A673 (cell line): ENCODE measurements at regions not wholly inside any gene's neighbourhood (a gene's known extent, or its start where the extent isn't known, plus 50 kb on each side); places are given as distances from the start of the nearest gene placed in this dataset.

ENCODE experiments used
- BruUV-seq: library from RNA; stranded (reverse); fragments of 400-500 nt; replicated peaks from 2 replicates; lab custom pipeline; 2021; lab: Mats Ljungman, UMichigan
- CTCF ChIA-PET: fragments of 300-600 bp; sonication (Branson Sonifier 250); formaldehyde crosslinking; loops from one replicate; lab custom pipeline; 2022; ENCODE audit warnings: antibody characterized with exemption; lab: Charles Lee
- POLR2A ChIA-PET: fragments of 300-600 bp; sonication (Branson Sonifier 250); formaldehyde crosslinking; loops from one replicate; lab custom pipeline; 2022; ENCODE audit warnings: antibody characterized with exemption; ENCODE audit not compliant: low non-redundant PET; lab: Charles Lee
- DNase-seq: peaks from one replicate; pipeline ENCODE4 v3.0.0-alpha.2; 2015; ENCODE audit warnings: low spot score
- H3K27ac ChIP-seq: fragments of 200-600 bp; sonication (generic); 2 replicates; pipeline ENCODE4 v1.5.1; 2016; ENCODE audit warnings: mixed run types, low read depth, mild to moderate bottlenecking, mixed read lengths, antibody characterized with exemption, low read length; ENCODE audit not compliant: poor library complexity, severe bottlenecking
- H3K27me3 ChIP-seq: fragments of 200-600 bp; sonication (generic); replicated peaks from 2 replicates; pipeline ENCODE4 v1.6.1; 2017; ENCODE audit warnings: mixed run types, low read depth, mild to moderate bottlenecking, mixed read lengths, antibody characterized with exemption, low read length; ENCODE audit not compliant: insufficient read depth, poor library complexity
- H3K36me3 ChIP-seq: fragments of 200-600 bp; sonication (generic); 2 replicates; pipeline ENCODE4 v1.6.1; 2016; ENCODE audit warnings: mixed run types, mild to moderate bottlenecking, mixed read lengths, antibody characterized with exemption, low read length; ENCODE audit not compliant: insufficient read depth, poor library complexity, severe bottlenecking
- H3K4me1 ChIP-seq: fragments of 200-600 bp; sonication (generic); 2 replicates; pipeline ENCODE4 v1.6.1; 2017; ENCODE audit warnings: mixed run types, mild to moderate bottlenecking, mixed read lengths, antibody characterized with exemption, low read length; ENCODE audit not compliant: insufficient read depth, poor library complexity, severe bottlenecking
- H3K4me3 ChIP-seq: fragments of 200-600 bp; sonication (generic); 2 replicates; pipeline ENCODE4 v1.5.1; 2016; ENCODE audit warnings: low read depth, mixed run types, mild to moderate bottlenecking, mixed read lengths, low read length; ENCODE audit not compliant: poor library complexity, severe bottlenecking
- H3K9me3 ChIP-seq: fragments of 200-600 bp; sonication (generic); 2 replicates; pipeline ENCODE4 v1.6.1; 2016; ENCODE audit warnings: mixed run types, low read depth, mild to moderate bottlenecking, mixed read lengths, antibody characterized with exemption, low read length; ENCODE audit not compliant: poor library complexity, severe bottlenecking
- EZH2 ChIP-seq: fragments of 200-600 bp; sonication (generic); IDR thresholded peaks from 2 replicates; pipeline ENCODE4 v1.6.1; 2017; ENCODE audit warnings: borderline replicate concordance, low read depth, mild to moderate bottlenecking, mixed read lengths, antibody characterized with exemption, low read length; ENCODE audit not compliant: poor library complexity, severe bottlenecking
- intact Hi-C: fragments of 100-400 bp; cut with micrococcal nuclease; formaldehyde crosslinking; loops from one replicate; pipeline ENCODE4 v1.10.0; 2022; ENCODE audit not compliant: unreplicated experiment
- TF ChIP-seq, protein P1 (sequence below): fragments of 300-800, 200-600 bp; sonication (generic); conservative IDR thresholded peaks from 2 replicates; pipeline ENCODE4 v1.5.1; 2017; ENCODE audit warnings: low read depth, mild to moderate bottlenecking, antibody characterized with exemption, low read length, moderate library complexity, mixed read lengths

DNA sequence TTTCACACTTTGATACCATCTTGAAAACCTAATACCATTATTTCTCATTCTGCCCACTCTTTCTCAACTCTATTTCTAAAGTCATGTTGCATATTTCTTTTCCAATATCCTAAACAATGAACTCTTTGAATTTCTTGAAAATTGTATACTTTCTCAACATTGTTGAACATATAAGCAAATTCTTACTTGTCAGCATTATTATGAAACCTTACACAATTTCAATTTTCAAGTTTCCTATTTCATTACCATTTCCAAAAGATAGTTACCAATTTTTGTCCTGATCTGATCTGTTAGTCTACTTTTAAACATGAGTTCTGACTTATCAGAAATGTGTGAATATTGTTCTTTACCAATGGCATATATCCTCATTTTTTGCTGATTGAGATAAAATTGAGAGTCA lies 806.3 kb upstream of the IGFBP7 start:
- no peak for TF ChIP-seq EZH2
- TF ChIP-seq, protein P1, sequence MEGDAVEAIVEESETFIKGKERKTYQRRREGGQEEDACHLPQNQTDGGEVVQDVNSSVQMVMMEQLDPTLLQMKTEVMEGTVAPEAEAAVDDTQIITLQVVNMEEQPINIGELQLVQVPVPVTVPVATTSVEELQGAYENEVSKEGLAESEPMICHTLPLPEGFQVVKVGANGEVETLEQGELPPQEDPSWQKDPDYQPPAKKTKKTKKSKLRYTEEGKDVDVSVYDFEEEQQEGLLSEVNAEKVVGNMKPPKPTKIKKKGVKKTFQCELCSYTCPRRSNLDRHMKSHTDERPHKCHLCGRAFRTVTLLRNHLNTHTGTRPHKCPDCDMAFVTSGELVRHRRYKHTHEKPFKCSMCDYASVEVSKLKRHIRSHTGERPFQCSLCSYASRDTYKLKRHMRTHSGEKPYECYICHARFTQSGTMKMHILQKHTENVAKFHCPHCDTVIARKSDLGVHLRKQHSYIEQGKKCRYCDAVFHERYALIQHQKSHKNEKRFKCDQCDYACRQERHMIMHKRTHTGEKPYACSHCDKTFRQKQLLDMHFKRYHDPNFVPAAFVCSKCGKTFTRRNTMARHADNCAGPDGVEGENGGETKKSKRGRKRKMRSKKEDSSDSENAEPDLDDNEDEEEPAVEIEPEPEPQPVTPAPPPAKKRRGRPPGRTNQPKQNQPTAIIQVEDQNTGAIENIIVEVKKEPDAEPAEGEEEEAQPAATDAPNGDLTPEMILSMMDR, result no peak
- no TSS peak for BruUV-seq

DNA sequence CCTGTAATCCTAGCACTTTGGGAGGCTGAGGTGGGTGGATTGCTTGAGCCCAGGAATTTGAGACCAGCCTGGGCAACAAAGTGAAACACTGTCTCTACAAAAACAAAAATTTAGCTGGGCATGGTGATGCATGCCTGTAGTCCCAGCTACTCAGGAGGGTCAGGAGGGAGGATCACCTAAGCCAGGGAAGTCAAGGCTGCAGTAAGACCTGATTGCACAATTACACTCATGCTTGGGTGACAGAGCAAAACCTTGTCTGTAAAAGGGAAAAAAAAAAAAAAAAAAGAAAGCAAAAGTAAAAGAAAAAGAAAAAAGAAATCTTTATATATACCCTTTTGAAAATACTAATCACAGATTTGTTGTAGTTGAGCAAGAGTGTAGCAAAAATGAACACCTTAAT lies 801.0 kb upstream of the IGFBP7 start:
- no peak for DNase-seq
- no TSS peak for BruUV-seq
- H3K4me1 ChIP-seq, result no peaks in the 10 kb centered on the region
- CTCF ChIA-PET, result no interaction called here
- no peaks in the 10 kb centered on the region for H3K9me3 ChIP-seq
- no peaks in the 10 kb centered on the region for H3K27me3 ChIP-seq
- POLR2A ChIA-PET, result no interaction called here
- no peaks in the 10 kb centered on the region for H3K36me3 ChIP-seq
- H3K4me3 ChIP-seq, result no peak overlapping the region
- no peak overlapping the region for H3K27ac ChIP-seq
- TF ChIP-seq, protein P1, result no peak
- no peak for TF ChIP-seq EZH2
- intact Hi-C loops, result no loop called here

More for the DNA sequence above, 806.3 kb upstream of the IGFBP7 start:
- Histone ChIP-seq H3K27ac (no peak overlapping the region), H3K9me3 (no peaks in the 10 kb centered on the region), H3K27me3 (no peaks in the 10 kb centered on the region), H3K36me3 (no peaks in the 10 kb centered on the region), H3K4me1 (no peaks in the 10 kb centered on the region), H3K4me3 (no peak overlapping the region)
- no peak for DNase-seq
- ChIA-PET CTCF (no interaction called here), POLR2A (no interaction called here)
- intact Hi-C loops, result no loop called here

DNA sequence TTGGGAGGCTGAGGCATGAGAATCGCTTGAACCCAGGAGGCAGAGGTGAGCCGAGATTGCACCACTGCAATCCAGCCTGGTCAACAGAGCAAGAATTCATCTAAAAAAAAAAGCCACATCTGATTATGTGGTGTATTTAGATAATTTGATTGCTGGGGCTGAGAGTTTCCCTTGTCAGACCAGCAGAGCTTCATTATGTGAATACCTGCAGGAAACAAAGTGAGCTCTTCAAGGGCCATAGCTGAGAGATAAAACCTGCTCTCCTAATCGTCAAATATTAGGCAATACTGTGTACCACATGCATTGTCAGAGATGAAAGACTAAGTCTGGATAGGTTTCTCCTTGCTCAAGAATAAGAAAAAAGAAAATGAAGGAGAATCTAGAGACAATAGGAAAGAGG lies 800.0 kb upstream of the IGFBP7 start:
- intact Hi-C loops, result no loop called here
- TF ChIP-seq, protein P1, result no peak
- no peak for TF ChIP-seq EZH2
- Histone ChIP-seq H3K27ac (no peak overlapping the region), H3K4me1 (no peaks in the 10 kb centered on the region), H3K9me3 (no peaks in the 10 kb centered on the region), H3K36me3 (no peaks in the 10 kb centered on the region), H3K4me3 (no peak overlapping the region), H3K27me3 (no peaks in the 10 kb centered on the region)
- CTCF ChIA-PET, result no interaction called here
- no peak for DNase-seq
- POLR2A ChIA-PET, result no interaction called here
- BruUV-seq, result no TSS peak
